Parathyroid adenoma (tissue), 2 donors: ENCODE measurements at regions not wholly inside any gene's neighbourhood (a gene's known extent, or its start where the extent isn't known, plus 50 kb on each side); places are given as distances from the start of the nearest gene placed in this dataset.

Experiments
- H2AFZ ChIP-seq: fragments of 300-600 bp; sonication (generic); one replicate; pipeline ENCODE4 v1.7.0; 2017; ENCODE audit warnings: antibody characterized with exemption, mild to moderate bottlenecking
- H3K27ac ChIP-seq: fragments of 300-600 bp; sonication (generic); one replicate; pipeline ENCODE4 v1.7.0; 2017
- H3K27me3 ChIP-seq: fragments of 300-600 bp; sonication (generic); one replicate; pipeline ENCODE4 v1.7.0; 2017; ENCODE audit warnings: low read length; ENCODE audit not compliant: control insufficient read depth, insufficient read depth
- H3K36me3 ChIP-seq: fragments of 300-600 bp; sonication (generic); one replicate; pipeline ENCODE4 v1.7.0; 2017; ENCODE audit warnings: low read length; ENCODE audit not compliant: control insufficient read depth, insufficient read depth
- H3K4me1 ChIP-seq: fragments of 300-600 bp; sonication (generic); one replicate; pipeline ENCODE4 v1.7.0; 2017; ENCODE audit warnings: control low read depth
- H3K4me2 ChIP-seq: fragments of 300-600 bp; sonication (generic); one replicate; pipeline ENCODE4 v1.7.0; 2017; ENCODE audit warnings: low read length
- H3K4me3 ChIP-seq: fragments of 300-600 bp; sonication (generic); one replicate; pipeline ENCODE4 v1.7.0; 2017; ENCODE audit warnings: low read depth, low read length
- H3K79me2 ChIP-seq: fragments of 300-600 bp; sonication (generic); one replicate; pipeline ENCODE4 v1.7.0; 2017; ENCODE audit warnings: control low read depth
- H3K9ac ChIP-seq: fragments of 300-600 bp; sonication (generic); one replicate; pipeline ENCODE4 v1.7.0; 2017; ENCODE audit warnings: mild to moderate bottlenecking
- H3K9me3 ChIP-seq: fragments of 300-600 bp; sonication (generic); one replicate; pipeline ENCODE4 v1.7.0; 2017; ENCODE audit warnings: low read length; ENCODE audit not compliant: control insufficient read depth
- CTCF ChIP-seq: fragments of 300-600 bp; sonication (generic); IDR thresholded peaks from one replicate; pipeline ENCODE4 v1.7.0; 2017; ENCODE audit warnings: antibody characterized with exemption, mild to moderate bottlenecking
- donor health status: primary hyperparathyroidism.

DNA sequence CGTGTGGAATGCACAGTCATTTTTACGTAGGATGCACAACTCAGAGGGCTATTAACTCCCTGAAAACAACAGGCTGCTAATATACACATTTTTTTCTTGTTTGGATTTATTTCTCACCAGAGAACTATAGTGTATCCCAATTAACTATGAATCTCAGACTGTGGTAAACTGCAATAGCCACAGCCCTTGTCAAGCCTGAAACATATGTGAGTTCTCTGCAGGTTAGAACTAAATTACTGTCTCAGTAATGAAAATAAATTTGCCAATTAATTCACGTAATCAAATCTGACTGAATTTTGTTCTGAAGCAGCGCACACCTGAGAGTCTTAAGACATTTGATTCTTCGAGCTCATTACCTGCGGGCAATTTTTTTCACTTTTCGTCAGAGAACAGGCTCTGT is 318.6 kb downstream of the PMP22 start:
- H2AFZ ChIP-seq = no peak overlapping the region
- no peaks in the 10 kb centered on the region for H3K4me1 ChIP-seq
- no peaks in the 10 kb centered on the region for H3K79me2 ChIP-seq
- H3K4me3 ChIP-seq = no peak overlapping the region
- no peaks in the 10 kb centered on the region for H3K36me3 ChIP-seq
- no peak overlapping the region for H3K9ac ChIP-seq
- H3K4me2 ChIP-seq = no peak overlapping the region
- H3K27ac ChIP-seq = no peak overlapping the region
- no peak for TF ChIP-seq CTCF
- H3K9me3 ChIP-seq = no peaks in the 10 kb centered on the region
- H3K27me3 ChIP-seq = no peaks in the 10 kb centered on the region

DNA sequence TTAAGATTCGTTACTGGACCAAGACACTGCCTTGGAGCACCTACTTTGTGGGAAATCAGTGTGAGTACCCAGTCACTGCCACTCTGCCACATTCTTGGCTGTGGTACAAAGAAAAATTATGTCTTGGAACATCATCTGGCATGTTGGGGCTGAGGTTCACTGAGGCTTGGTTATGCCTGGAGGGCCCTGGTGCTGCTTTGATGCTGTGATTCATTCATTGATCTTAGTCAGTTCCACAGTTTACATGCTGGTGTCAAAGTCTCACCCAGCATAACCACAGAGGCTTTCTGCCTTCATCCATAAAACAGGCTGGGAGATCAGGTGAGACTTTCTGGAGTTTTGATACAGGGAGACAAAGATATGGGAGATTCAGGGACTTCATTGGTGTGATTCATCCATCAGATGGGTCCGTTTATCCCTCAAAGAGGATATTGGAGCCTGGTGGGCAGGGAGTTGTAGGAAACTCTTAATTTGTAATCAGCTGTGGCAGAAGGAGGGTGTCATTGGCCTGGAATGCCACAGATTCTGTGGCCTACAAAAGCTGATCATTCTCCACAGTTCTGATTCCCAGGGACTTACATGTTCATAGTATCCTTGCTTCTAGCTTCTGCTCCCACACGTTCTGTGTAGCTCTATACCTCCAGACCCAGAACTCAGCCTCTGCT is 322.5 kb downstream of the PMP22 start:
- H2AFZ ChIP-seq = no peak overlapping the region
- no peak overlapping the region for H3K4me2 ChIP-seq
- no peak for TF ChIP-seq CTCF
- no peaks in the 10 kb centered on the region for H3K79me2 ChIP-seq
- H3K27ac ChIP-seq = no peak overlapping the region
- H3K27me3 ChIP-seq = no peaks in the 10 kb centered on the region
- no peak overlapping the region for H3K4me3 ChIP-seq
- no peak overlapping the region for H3K9ac ChIP-seq
- no peaks in the 10 kb centered on the region for H3K36me3 ChIP-seq
- H3K4me1 ChIP-seq = no peaks in the 10 kb centered on the region
- H3K9me3 ChIP-seq = no peaks in the 10 kb centered on the region

GRCh38 chr17:14940938-14941265 is 324.2 kb downstream of the PMP22 start:
- no peak overlapping the region for H3K9ac ChIP-seq
- H3K27ac ChIP-seq = no peak overlapping the region
- no peaks in the 10 kb centered on the region for H3K4me1 ChIP-seq
- no peaks in the 10 kb centered on the region for H3K27me3 ChIP-seq
- no peak for TF ChIP-seq CTCF
- H3K4me2 ChIP-seq = no peak overlapping the region
- no peak overlapping the region for H2AFZ ChIP-seq
- H3K36me3 ChIP-seq = no peaks in the 10 kb centered on the region
- H3K79me2 ChIP-seq = no peaks in the 10 kb centered on the region
- no peak overlapping the region for H3K4me3 ChIP-seq
- H3K9me3 ChIP-seq = no peaks in the 10 kb centered on the region

- no peaks in the 10 kb centered on the region for H3K36me3 ChIP-seq
- H3K4me2 ChIP-seq = no peak overlapping the region
- no peaks in the 10 kb centered on the region for H3K9me3 ChIP-seq
- H3K9ac ChIP-seq = no peak overlapping the region
- H2AFZ ChIP-seq = no peak overlapping the region
- H3K27me3 ChIP-seq = no peaks in the 10 kb centered on the region
- no peaks in the 10 kb centered on the region for H3K4me1 ChIP-seq
- no peaks in the 10 kb centered on the region for H3K79me2 ChIP-seq
- no peak overlapping the region for H3K4me3 ChIP-seq
- TF ChIP-seq CTCF = no peak
- no peak overlapping the region for H3K27ac ChIP-seq
Observed at GRCh38 chr17:14940108-14940937, 324.8 kb downstream of the PMP22 start.
